ENCODE measurements at regions not wholly inside any gene's neighbourhood (a gene's known extent, or its start where the extent isn't known, plus 50 kb on each side); places are given as distances from the start of the nearest gene placed in this dataset.
"Not testable (repeated sequence)": the region's sequence is repeated elsewhere in the genome, so short reads cannot be mapped to it uniquely, and the experiment has no call there.

DNA sequence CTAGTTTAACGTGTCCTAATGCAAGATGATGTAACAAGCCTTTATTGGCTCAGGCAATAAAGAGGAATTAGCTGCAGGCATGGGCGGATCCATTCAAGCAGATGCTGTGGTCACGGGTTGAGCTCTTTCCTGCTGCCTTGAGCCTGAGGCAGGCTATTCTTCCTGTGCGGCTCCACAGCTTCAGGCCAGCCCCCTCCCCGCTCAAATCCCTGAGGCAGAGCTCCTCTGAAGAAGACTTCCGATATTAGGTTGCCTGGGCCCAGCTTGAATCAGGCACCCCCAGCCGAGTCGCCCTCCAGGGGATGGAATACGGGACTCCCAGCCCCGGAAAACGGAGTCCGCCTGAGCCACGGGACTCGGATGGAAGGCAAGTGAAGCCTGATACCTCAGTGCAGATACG, 95.0 kb upstream of the RUFY1 start:
- DNase-seq: no peak

DNA sequence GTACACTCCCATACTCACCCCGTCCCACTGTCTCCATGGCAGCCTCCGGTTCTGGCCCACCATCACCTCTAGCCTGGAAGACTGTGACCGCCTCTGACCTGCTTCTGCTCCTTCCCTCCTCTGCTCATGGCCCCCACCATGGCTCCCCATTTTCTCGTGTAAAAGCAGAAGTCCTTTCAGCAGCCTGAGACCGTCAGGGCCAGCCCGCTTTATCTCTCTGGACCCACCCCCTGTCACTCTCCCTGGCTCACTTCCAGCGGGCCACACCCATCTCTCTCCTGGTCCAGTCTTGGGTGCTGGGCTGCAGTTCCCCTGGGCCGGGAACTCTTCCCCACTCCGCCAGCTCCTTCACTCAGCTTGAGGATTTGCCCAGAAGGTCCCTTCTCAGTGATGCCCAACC, 96.0 kb upstream of the RUFY1 start:
- no peak for DNase-seq

DNA sequence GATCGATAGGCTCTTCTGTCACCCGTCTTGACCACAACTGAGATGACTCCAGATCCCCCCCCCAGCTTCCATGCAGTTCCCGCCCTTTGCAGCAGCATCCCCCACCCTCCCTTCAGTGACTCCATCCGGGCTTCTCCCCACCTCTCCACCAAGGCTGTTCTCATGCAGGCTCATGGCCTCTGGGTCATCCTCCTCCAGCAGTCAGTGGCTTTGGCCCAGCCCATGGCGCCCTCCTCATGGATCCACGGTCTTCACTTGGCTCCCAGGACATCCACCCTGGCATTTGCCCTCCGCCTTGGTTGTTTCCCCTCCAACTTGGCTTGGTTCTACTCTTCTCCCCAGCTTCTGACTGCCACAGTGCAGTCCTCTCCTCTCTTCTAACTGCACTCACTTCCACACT, 96.7 kb upstream of the RUFY1 start:
- no peak for DNase-seq

DNA sequence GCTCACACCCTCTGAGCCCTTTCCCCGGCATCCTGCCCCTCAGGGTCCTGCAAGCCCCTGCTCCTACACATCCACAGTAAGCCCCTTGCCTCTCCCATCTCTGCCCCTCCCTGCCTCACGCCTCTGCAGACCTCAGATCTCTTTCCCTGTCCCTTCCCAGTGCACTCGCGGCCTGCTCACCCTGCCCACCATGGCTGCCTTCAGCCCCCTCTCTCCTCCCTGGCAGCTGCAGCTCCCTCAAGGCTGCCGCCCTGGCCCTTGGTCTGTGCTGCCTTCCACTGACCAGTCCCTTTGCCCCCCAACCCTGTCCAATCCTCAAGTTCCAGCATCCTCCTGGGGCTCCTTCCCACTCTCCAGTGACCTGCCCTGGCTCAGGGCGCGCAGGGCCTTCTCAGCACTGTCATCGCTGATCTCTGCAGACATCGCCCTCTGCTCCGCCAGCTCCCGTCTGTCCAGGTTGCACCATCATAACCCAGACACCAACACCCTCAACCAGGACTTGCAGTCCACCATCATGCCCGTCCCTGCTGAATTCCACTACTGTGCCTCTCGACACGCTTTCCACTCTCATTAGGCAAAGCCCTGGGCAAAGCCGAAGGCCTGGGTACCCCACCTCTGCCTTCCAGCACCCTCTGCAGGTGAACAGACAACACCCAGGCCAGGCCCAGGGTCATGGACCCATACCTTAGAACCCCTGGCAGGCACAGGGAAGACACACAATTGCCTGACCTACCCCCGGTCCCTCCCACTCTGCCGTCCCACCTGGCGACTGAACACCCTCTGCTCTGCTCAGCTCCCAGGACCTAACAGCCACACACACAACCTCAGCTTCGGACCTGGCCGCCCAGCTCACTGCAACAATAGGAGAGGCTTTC, 97.8 kb upstream of the RUFY1 start:
- DNase-seq: no peak

DNA sequence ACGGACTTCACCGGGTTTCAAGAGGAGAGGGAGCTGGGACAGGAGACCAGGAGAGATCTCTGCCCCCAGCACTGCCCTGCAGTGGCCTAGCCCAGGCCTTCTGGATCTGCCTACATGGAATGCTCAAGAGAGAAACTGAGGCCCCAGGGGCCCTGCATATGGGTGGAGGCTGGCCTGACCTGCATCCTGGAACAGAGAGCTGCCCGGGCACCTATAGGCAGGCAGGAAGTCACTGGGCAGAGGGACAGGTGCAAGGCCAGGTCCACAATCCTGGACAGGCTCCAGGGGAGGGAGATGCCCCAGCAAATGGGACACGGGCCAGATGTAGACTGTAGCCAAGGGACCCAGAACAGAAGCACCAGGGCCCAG, 98.5 kb upstream of the RUFY1 start:
- no peak for DNase-seq

DNA sequence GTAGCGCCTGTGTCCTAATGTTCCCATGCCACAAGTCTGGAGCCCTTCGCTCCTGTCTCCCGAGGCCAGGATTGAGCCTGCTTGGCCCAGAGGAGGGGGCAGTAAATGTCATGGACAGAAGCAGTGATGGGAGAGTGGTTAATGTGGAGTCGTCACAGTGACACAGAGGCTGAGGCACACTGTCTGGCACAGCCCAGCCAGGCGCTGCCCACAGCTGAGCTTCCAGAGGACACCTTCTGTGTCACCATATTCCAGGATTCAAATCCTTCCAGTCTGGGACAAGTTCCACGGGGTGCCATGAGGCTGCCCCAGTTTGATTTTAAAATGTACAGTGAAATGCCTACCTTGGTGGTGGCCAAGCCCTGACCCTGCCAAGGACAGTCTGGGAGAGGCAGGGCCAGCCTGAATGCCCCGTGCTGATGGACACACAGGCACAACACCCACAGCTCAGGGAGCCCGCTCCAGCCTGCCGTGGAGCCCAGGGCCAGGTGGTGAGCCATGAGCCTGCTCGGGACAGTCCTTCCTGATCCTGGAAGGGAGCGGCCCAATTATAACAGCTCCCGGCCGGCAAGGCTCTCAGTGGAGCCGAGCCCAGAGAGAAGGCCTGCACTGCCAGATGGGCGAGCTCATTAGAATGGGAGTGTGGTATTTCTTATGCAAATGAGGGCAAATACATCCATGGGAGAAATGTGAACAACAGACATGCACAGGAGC, 99.1 kb upstream of the RUFY1 start:
- no peak for DNase-seq

DNA sequence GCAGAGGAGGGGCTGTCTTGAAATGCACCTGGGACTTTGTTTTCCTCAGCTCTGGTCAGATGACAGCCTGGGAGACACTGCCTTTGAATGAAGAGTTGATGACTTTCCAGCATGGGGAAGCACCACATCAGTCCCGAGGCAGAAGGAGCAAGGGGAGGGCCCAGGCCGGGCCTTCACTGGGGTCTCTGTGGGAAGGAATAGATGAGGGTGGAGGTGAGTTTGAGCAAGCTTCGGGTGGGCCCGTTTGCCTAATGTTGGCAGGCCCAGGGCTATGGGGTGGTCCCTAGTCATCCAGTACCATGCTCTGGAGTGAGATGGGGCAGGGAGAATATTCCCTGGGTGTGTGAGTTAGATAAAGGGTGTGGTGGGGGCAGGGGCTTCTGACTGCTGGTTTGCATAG, 100.4 kb upstream of the RUFY1 start:
- not testable (repeated sequence) for DNase-seq

DNA sequence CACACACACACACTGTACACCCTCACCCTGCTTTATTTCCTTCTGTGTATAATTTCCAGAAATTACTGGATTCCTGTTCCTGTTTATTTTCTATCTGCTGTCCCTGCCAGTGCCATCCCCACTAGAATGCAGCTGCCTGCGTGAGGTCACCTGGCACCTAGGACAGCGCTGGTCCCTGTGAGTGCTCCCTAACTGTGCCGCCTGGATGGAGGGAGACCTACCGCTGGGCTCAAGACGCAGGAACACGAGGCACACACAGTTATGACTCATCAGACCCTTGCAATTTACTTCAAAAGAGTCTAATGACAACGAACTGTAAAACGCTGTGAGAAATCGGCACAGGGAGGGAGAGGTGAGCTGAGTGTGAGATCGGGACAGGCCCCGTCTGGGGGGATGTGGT, 102.1 kb upstream of the RUFY1 start:
- not testable (repeated sequence) for DNase-seq

DNA sequence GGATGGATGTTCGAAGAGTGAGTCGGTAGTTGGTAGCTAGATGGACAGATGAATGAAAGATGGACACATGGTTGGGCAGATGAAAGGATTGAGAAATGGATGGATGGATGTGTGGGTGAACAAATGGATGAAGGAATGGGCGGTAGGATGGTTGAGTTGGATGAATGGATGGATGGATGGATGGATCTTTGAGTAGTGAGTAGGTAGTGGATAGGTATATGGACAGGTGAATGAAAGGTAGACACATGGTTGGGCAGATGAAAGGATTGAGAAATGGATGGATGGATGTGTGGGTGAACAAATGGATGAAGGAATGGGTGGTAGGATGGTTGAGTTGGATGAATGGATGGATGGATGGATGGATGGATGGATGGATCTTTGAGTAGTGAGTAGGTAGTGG, 97.0 kb upstream of the ADAMTS2 start:
- not testable (repeated sequence) for DNase-seq

DNA sequence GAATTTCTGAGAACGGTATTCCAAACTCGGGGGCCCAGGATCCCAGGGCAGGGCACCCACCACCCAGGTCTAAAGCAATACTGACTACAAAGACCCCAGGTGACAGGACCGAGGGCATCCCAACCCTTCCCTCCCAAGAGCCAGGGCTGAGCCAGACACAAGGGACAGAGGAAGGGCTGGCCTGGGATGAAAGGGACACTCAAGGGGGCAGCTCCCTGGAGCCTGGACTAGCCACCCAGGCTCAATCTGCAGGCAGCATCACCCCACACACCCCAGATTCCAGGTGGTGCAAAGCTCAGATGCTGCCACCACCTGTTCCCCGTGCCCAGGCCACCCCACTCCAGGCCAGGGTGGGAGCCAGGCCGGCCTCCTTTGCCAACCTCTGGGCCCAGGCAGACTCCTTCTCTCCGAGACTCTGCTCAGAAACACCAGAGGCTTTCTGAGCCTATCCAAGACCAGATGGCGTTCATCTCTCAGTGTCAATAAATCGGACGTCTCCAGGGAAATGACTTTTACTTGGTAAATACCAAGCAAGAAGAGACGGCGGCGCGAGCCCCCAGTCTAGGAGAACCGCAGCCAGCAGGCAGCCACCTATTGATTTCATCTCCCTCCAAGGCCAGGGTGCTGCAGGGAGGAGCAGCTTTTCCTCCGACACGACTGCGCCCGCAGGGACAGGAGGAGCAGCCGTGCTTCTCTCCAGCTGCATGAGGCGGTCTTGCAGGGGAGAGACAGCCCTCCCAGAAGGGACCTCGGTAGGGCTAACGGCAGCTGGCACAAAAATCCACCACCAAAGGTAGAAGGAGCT, 94.1 kb upstream of the ADAMTS2 start:
- DNase-seq: no peak

DNA sequence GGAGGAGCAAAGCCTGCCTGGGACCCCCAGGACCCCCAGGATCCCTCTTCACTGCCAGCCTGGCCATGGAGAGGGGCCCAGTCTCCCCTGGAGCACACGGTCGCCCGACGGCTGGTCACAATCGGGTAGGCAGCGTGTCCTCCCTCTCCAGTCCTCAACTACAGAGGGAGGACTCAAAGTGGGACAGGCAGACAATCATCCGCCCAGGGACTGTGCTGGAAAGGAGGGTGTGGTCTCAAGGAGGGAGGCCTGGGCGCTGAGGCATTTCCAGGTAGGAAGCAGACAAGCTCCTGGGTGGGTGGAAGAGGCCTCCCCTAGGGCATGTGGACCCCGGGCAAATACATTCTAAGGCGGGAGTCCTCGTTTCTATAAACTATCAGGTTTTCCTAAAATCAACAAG, 93.2 kb upstream of the ADAMTS2 start:
- no peak for DNase-seq

DNA sequence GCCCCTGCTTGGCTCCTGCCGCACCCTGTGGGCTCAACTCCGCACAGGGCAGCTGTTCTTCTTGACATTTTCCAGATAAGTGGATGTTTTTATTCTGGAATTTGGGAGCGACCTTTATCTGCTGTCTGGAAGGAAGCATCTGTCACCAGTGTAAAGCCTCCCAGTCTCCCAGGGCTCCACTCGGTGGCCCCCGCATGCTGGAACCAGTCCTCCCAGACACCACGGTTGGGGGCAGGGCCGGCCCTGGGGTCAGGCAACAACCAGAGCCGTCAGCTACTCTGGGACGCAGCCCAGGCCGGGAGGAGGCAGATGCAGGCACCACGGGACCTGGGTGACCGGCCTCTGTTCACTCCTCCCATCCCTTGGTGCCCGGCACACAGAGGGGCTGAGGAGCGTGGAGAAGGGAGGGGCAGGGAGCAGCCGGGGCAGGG, 92.8 kb upstream of the ADAMTS2 start:
- DNase-seq: no peak

DNA sequence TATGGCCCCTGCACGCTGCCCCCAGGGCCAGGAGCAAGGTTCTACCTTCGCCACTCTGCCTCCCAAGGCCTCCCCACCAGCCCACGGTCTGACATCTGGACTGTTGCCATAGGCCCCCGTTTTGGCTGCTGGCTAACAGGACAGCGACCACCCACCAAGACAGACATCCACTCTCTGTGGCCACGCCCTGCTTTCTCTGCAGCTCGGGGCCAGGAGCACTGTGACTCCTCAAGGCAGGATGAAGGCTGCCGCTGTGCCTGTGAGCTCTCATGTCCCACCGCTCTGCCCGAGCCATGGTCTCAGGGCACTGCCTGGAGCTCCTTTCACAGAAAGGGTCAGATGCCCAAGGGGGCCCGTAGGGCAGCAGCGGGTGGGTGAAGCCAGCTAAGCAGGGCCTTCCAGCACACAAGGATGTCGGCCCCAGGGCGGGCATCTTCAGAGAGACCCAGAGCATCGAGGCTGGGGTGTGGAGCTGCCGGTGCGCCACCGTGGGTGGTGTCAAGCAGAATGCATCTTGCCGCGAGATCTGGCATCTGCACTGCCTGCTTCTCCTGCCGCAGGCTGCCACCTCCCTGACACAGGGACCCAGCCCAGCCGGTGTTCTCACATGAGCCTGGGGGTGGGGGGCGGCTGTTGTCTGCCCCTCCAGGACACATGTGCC, 92.2 kb upstream of the ADAMTS2 start:
- no peak for DNase-seq

DNA sequence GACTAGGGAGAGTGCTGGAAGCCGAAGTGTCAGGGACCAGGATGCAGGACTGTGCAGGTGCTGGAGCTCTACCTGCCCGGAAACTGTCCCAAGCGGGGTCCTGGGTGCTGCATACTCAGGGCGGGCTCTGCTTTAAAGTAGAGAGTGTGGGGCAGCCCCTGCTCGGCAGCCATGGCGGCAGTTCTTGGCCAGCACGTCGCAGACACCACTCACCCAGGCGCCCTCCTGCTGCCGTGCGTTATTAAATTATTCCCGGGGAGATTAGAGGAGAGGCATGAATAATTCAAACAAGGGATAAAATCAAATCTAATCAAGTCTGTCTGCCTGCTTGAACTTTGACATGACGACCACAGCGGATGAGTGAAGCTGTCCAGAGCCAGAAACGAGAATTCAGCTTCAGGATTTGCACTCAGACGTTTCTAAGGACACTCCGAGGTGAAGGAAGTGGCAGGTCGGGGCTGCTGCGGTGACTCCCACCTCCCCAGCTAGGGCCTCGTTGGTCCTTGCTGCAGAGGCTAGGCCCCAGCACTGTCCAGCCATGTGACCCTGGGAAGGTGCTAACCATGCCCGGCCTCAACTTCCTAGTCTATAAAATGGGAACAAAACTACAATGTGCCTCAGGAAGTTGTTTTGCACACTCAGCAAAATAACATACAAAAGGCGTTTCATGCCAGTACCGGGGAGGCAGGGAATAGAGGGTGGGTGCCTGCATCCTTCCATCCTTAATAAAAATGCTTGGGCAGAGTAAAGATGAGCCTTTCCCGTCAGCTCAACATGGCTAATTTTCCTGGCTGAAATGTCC, 91.3 kb upstream of the ADAMTS2 start:
- no peak for DNase-seq

DNA sequence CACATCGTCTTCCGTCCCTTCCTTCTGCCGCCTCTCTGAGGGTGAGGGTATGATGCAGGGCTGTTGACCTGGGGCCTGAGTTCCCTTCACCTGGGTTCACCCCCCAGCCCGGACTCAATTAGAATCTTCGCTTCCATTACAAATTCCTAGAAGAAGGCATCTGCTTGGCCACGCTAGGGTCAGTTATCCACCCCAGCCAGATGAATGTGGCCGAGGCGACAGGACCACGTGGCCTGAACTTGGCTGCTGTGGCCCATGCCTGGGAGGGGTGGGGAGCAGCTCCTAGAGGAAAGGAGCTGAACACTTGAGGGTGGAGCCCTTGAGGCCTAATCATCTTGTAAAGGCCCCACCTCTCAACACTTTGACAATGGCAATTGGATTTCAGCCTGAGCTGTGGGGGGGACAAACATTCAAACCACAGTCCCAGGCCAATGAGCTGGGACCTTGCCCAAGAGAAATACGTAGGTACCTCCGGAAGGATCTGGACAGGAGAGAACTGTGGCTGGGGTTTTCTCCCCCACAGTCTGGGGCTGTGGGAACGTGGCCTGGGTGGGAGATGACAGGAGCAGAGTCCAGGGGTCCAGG, 90.6 kb upstream of the ADAMTS2 start:
- no peak for DNase-seq

DNA sequence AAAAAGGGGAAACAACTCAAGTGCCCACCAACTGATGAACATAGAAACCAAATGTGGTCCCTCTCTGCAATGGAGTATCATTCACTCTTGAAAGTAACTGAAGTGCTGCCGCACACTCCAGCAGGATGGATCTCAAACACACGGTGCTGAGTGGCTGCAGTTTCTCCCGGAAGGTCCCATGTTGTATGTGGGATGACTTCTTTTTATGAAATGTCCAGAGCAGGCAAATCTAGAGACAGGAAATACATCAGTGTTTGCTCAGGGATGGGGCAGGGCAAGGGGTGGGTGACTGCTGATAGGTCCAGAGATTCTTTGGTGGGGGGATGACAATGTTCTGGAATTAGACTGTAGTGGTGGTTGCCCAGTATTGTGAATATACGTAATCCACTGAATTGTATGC, 89.9 kb upstream of the ADAMTS2 start:
- no peak for DNase-seq

DNA sequence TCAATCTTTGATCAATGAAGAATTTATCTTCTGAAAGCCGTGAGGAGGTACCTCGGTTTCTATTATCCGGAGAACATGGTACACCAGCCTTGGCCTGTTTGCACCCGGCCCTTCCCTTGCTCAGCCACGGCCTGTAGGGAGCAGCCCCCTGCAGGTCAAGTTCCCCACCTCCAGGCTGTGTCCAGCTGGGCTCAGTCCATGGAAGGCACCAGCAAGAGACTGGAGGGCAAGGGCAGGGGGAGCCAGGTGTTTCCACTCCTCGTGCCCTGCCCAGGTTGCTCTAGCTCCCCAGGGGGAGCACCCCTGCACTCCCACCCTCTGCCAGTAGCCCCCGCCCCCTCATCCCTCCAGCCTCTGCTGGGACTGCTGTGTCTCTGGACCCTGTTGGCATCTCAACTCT, 87.3 kb upstream of the ADAMTS2 start:
- DNase-seq: no peak

DNA sequence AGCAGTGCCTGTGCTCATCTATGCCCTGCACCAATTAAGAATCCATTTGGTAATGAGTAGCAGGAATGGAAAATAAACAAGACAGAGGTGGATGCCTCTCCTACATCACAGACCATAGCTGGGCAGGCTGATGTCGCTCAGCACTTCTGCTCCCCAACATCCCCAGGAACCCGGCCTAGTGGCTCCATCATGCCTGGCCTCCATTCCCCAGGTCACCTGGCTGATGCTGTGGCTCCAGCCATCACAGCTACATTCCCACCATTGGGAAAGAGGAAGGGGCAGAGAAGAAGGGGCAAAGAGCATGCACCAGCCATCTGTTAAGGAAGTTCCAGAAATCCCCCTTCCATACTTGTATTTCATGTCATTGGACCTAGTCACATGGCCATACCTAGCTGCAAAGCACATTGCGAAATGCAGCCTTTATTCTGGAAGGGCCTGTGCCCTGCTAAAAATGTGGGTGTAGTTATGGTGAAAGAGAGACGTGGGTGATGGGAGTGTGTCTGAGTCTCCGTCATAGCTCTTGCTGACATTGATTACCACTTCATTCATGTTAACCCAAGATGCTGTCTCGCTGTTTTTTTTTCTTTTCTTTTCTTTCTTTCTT, 86.1 kb upstream of the ADAMTS2 start:
- DNase-seq: no peak

DNA sequence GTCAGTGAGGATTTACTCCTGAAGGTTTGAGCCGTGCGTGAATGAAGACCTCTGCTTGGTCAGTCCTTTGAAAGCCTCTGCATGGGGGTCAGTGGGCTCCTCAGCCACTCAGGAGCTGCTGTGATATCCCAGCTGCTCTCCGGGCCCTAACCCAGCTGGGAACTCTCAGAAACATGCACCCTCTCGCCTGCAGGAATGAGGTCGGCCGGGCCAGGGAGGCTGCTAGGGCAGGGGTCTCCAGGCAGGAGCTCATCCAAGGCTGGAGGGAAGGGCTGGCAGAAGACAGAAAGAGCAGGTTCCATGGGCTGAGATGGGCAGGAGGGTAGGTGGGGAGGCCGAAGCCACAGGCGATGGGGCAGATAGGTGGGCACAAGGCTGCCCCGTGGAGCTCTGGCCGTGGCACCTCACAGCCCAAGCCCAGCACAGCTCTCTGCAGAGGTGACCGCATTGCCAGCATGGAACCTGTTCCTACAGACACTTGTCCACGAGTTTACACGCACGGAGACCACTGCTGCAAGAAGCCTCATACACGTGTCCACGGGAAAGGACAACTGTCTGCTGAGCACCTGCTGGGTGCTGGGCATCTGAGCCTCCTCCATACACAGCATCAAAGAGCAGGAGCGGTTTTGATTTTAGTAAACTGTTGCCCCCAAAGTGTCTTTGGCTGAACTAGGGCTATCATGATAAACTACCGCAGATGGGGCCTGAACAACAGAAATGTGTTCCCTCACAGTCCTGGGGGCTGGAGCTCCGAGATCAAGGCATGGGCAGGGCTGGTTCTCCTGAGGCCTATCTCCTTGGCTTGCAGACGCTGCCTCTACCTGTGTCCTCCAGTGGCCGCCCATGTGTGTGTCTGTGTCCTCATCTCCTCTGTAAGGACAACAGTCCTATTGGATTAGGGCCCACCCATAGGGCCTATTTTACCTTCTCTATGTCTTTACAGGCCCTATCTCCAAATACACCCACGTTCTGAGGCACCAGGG, 85.2 kb upstream of the ADAMTS2 start:
- no peak for DNase-seq

DNA sequence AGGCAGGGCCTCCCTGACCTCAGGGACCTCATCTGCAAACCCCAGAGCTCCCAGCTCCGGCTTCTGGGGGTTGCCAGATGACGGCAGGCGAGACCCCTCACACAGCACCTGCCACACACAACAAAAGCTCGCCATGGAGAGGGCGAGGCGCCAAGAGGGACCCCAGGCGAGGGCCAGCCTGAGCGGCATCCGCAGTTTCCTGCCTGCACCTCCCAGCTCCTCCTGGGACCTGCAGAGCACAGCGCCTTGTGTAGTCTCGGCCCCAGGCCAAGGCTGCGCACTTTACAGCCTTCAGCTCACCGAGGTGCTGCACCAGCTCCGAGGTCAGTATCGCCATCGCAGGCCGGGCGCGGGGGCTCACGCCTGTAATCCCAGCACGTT, 82.4 kb upstream of the ADAMTS2 start:
- no peak for DNase-seq

All from stimulated activated CD8-positive, alpha-beta memory T cell treated with anti-CD3 and anti-CD28 coated beads, Interleukin-4, amount 100 ng/mL, for 48 hours (primary cell).